ENCODE measurements at regions not wholly inside any gene's neighbourhood (a gene's known extent, or its start where the extent isn't known, plus 50 kb on each side); places are given as distances from the start of the nearest gene placed in this dataset.

- Histone ChIP-seq H3K4me1 (ENCODE audit: insufficient read depth, insufficient read length) (no peaks in the 10 kb centered on the region), H3K27me3 (ENCODE audit: insufficient read depth, insufficient read length) (no peaks in the 10 kb centered on the region), H3K4me3 (ENCODE audit: insufficient read length, low read depth) (no peak overlapping the region), H3K9ac (ENCODE audit: insufficient read length, low read depth) (no peak overlapping the region), H3K36me3 (ENCODE audit: insufficient read depth, insufficient read length, low read length) (no peaks in the 10 kb centered on the region), H3K9me3 (ENCODE audit: insufficient read depth, low read length) (no peaks in the 10 kb centered on the region)
- DNase-seq (ENCODE audit: low read depth, low spot score) = no peak
- no peak for TF ChIP-seq YY1 (IDR thresholded peaks at IDR 0.05; ENCODE audit: insufficient read depth, insufficient read length)
- no peak for TF ChIP-seq ZNF274 (IDR thresholded peaks at IDR 0.05; ENCODE audit: low read depth, low read length)
- TF ChIP-seq SUZ12 (IDR thresholded peaks at IDR 0.05; ENCODE audit: extremely low read depth, insufficient read depth, insufficient read length) = no peak
Measured at GRCh38 chr4:143026459-143027170, 158.1 kb upstream of the USP38 start.

- Histone ChIP-seq H3K27me3 (ENCODE audit: insufficient read depth, insufficient read length) (no peaks in the 10 kb centered on the region), H3K9ac (ENCODE audit: insufficient read length, low read depth) (no peak overlapping the region), H3K4me1 (ENCODE audit: insufficient read depth, insufficient read length) (no peaks in the 10 kb centered on the region), H3K9me3 (ENCODE audit: insufficient read depth, low read length) (no peaks in the 10 kb centered on the region), H3K4me3 (ENCODE audit: insufficient read length, low read depth) (no peak overlapping the region), H3K36me3 (ENCODE audit: insufficient read depth, insufficient read length, low read length) (no peaks in the 10 kb centered on the region)
- no peak for DNase-seq (ENCODE audit: low read depth, low spot score)
- no peak for TF ChIP-seq YY1 (IDR thresholded peaks at IDR 0.05; ENCODE audit: insufficient read depth, insufficient read length)
- no peak for TF ChIP-seq SUZ12 (IDR thresholded peaks at IDR 0.05; ENCODE audit: extremely low read depth, insufficient read depth, insufficient read length)
- no peak for TF ChIP-seq ZNF274 (IDR thresholded peaks at IDR 0.05; ENCODE audit: low read depth, low read length)
Measured at GRCh38 chr4:143035661-143036060, 149.1 kb upstream of the USP38 start.

- Histone ChIP-seq H3K9me3 (ENCODE audit: insufficient read depth, low read length) (no peaks in the 10 kb centered on the region), H3K4me1 (ENCODE audit: insufficient read depth, insufficient read length) (no peaks in the 10 kb centered on the region), H3K27me3 (ENCODE audit: insufficient read depth, insufficient read length) (no peaks in the 10 kb centered on the region), H3K36me3 (ENCODE audit: insufficient read depth, insufficient read length, low read length) (no peaks in the 10 kb centered on the region), H3K9ac (ENCODE audit: insufficient read length, low read depth) (no peak overlapping the region), H3K4me3 (ENCODE audit: insufficient read length, low read depth) (no peak overlapping the region)
- TF ChIP-seq ZNF274 (IDR thresholded peaks at IDR 0.05; ENCODE audit: low read depth, low read length) (no peak), YY1 (IDR thresholded peaks at IDR 0.05; ENCODE audit: insufficient read depth, insufficient read length) (no peak), SUZ12 (IDR thresholded peaks at IDR 0.05; ENCODE audit: extremely low read depth, insufficient read depth, insufficient read length) (no peak)
- DNase-seq (ENCODE audit: low read depth, low spot score) = no peak
Measured at GRCh38 chr4:143036443-143036842, 148.3 kb upstream of the USP38 start.

- DNase-seq (ENCODE audit: low read depth, low spot score) = no peak
- no peaks in the 10 kb centered on the region for H3K9me3 ChIP-seq (ENCODE audit: insufficient read depth, low read length)
- no peak overlapping the region for H3K9ac ChIP-seq (ENCODE audit: insufficient read length, low read depth)
- no peak overlapping the region for H3K4me3 ChIP-seq (ENCODE audit: insufficient read length, low read depth)
- no peaks in the 10 kb centered on the region for H3K4me1 ChIP-seq (ENCODE audit: insufficient read depth, insufficient read length)
- TF ChIP-seq YY1 (IDR thresholded peaks at IDR 0.05; ENCODE audit: insufficient read depth, insufficient read length) (no peak), SUZ12 (IDR thresholded peaks at IDR 0.05; ENCODE audit: extremely low read depth, insufficient read depth, insufficient read length) (no peak), ZNF274 (IDR thresholded peaks at IDR 0.05; ENCODE audit: low read depth, low read length) (no peak)
- H3K27me3 ChIP-seq (ENCODE audit: insufficient read depth, insufficient read length) = no peaks in the 10 kb centered on the region
- H3K36me3 ChIP-seq (ENCODE audit: insufficient read depth, insufficient read length, low read length) = no peaks in the 10 kb centered on the region
Measured at GRCh38 chr4:143046454-143046853, 138.3 kb upstream of the USP38 start.

DNA sequence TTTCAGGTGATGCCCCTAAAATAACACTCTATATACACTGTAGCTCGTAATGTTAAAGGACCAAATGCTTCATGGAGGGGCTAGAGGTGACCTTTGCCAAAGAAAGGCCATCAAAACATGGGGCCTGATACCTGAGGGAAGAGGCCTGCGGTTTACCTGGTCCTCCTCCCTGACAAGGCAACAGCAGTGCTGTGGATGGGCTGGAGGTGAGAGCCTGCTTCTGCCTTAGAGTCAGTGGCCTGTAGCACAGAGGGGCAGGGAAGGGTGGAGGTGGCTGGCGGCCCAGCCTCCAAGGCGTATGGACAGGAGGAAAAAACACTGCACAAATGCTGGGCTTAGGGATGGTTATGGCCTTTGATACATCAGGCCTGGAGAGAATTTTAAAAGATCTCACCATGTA is 137.8 kb upstream of the USP38 start:
- no peaks in the 10 kb centered on the region for H3K4me1 ChIP-seq (ENCODE audit: insufficient read depth, insufficient read length)
- H3K36me3 ChIP-seq (ENCODE audit: insufficient read depth, insufficient read length, low read length) = no peaks in the 10 kb centered on the region
- no peak for DNase-seq (ENCODE audit: low read depth, low spot score)
- H3K9ac ChIP-seq (ENCODE audit: insufficient read length, low read depth) = no peak overlapping the region
- H3K27me3 ChIP-seq (ENCODE audit: insufficient read depth, insufficient read length) = no peaks in the 10 kb centered on the region
- no peak overlapping the region for H3K4me3 ChIP-seq (ENCODE audit: insufficient read length, low read depth)
- TF ChIP-seq YY1 (IDR thresholded peaks at IDR 0.05; ENCODE audit: insufficient read depth, insufficient read length) (no peak), ZNF274 (IDR thresholded peaks at IDR 0.05; ENCODE audit: low read depth, low read length) (no peak), SUZ12 (IDR thresholded peaks at IDR 0.05; ENCODE audit: extremely low read depth, insufficient read depth, insufficient read length) (no peak)
- no peaks in the 10 kb centered on the region for H3K9me3 ChIP-seq (ENCODE audit: insufficient read depth, low read length)

- H3K9me3 ChIP-seq (ENCODE audit: insufficient read depth, low read length) = no peaks in the 10 kb centered on the region
- no peaks in the 10 kb centered on the region for H3K4me1 ChIP-seq (ENCODE audit: insufficient read depth, insufficient read length)
- DNase-seq (ENCODE audit: low read depth, low spot score) = no peak
- H3K4me3 ChIP-seq (ENCODE audit: insufficient read length, low read depth) = no peak overlapping the region
- no peak overlapping the region for H3K9ac ChIP-seq (ENCODE audit: insufficient read length, low read depth)
- no peaks in the 10 kb centered on the region for H3K36me3 ChIP-seq (ENCODE audit: insufficient read depth, insufficient read length, low read length)
- no peaks in the 10 kb centered on the region for H3K27me3 ChIP-seq (ENCODE audit: insufficient read depth, insufficient read length)
- no peak for TF ChIP-seq ZNF274 (IDR thresholded peaks at IDR 0.05; ENCODE audit: low read depth, low read length)
- TF ChIP-seq YY1 (IDR thresholded peaks at IDR 0.05; ENCODE audit: insufficient read depth, insufficient read length) = no peak
- TF ChIP-seq SUZ12 (IDR thresholded peaks at IDR 0.05; ENCODE audit: extremely low read depth, insufficient read depth, insufficient read length) = no peak
Measured at GRCh38 chr4:143054971-143055370, 129.7 kb upstream of the USP38 start.

DNA sequence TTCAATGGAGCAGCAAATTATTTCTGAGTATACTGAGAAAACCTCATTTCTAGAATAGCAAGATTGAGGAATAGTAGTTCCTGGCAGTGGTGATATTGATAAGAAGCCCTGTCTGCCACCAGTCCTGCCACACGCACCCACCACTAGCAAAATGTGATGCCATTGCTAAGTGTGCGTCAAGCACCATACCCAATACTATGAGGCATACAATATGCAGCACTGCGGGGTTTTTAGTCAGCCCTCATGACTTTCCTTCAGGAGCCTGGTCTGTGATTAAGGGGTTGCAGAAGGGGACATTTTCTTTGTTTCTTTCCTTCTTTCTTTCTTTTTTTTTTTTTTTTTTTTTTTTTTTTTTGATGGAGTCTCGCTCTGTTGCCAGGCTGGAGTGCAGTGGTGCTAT is 128.7 kb upstream of the USP38 start:
- no peaks in the 10 kb centered on the region for H3K9me3 ChIP-seq (ENCODE audit: insufficient read depth, low read length)
- H3K27me3 ChIP-seq (ENCODE audit: insufficient read depth, insufficient read length) = no peaks in the 10 kb centered on the region
- no peak overlapping the region for H3K4me3 ChIP-seq (ENCODE audit: insufficient read length, low read depth)
- DNase-seq (ENCODE audit: low read depth, low spot score) = no peak
- no peak overlapping the region for H3K9ac ChIP-seq (ENCODE audit: insufficient read length, low read depth)
- H3K36me3 ChIP-seq (ENCODE audit: insufficient read depth, insufficient read length, low read length) = no peaks in the 10 kb centered on the region
- TF ChIP-seq SUZ12 (IDR thresholded peaks at IDR 0.05; ENCODE audit: extremely low read depth, insufficient read depth, insufficient read length) (no peak), ZNF274 (IDR thresholded peaks at IDR 0.05; ENCODE audit: low read depth, low read length) (no peak), YY1 (IDR thresholded peaks at IDR 0.05; ENCODE audit: insufficient read depth, insufficient read length) (no peak)
- no peaks in the 10 kb centered on the region for H3K4me1 ChIP-seq (ENCODE audit: insufficient read depth, insufficient read length)

Measured in NT2/D1 (cell line).